HG02885 (cell line): ENCODE measurements at regions not wholly inside any gene's neighbourhood (a gene's known extent, or its start where the extent isn't known, plus 50 kb on each side); places are given as distances from the start of the nearest gene placed in this dataset.
"Not testable (repeated sequence)": the region's sequence is repeated elsewhere in the genome, so short reads cannot be mapped to it uniquely, and the experiment has no call there.

ENCODE experiments used
- ATAC-seq: cut with Tn5 transposase; IDR thresholded peaks from one replicate; pipeline ENCODE4 v1.9.1; 2021; ENCODE audit warnings: mild to moderate bottlenecking; ENCODE audit not compliant: unreplicated experiment, poor library complexity

DNA sequence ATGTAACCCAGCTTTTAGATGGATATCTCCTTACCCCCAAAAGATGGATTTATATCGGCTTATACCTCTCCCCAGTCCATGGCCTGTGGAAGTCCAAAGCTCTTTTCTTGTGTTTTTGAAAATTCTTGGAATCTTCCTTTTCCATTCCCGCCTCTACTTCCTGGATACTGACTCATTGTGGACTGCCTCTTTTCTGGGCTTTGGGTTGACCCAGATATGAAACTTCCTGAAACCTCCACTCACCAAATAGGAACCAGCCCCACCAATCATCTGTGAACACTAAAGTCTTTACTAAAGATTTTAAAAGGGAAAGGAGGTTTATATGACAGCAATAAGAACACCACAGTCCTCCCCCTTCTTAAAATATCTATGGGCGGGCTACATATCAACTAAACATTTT lies 163.4 kb upstream of the SYN3 start:
- no peak for ATAC-seq

DNA sequence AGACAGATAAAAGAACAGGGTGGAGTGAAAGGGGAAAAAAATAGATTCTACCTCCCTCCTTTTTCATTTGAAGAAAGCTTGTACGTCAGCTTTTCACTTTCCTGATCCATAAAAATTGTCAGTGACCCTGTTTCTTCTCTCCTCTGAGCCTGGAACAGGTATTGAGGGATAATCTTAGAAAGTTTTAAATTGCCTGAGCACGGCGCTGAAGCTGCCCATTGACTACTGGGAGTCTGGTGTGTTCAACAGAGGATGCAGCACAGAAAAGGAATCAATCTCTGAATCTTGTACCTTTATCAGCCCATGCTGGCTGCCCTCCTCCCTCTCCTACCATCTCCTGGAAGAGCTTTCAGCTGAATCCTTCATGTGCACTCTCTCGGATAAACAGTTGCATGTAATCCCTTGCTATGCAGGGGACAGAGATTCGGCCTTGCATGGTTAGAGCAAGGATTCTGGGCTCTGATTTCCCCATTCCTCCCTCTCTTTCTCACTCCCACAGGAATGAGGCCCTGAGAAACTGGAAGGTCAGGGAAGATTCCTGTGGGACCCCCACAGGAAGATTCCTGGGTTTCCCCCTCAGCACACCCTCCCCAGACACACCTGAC lies 162.4 kb upstream of the SYN3 start:
- ATAC-seq: no peak

DNA sequence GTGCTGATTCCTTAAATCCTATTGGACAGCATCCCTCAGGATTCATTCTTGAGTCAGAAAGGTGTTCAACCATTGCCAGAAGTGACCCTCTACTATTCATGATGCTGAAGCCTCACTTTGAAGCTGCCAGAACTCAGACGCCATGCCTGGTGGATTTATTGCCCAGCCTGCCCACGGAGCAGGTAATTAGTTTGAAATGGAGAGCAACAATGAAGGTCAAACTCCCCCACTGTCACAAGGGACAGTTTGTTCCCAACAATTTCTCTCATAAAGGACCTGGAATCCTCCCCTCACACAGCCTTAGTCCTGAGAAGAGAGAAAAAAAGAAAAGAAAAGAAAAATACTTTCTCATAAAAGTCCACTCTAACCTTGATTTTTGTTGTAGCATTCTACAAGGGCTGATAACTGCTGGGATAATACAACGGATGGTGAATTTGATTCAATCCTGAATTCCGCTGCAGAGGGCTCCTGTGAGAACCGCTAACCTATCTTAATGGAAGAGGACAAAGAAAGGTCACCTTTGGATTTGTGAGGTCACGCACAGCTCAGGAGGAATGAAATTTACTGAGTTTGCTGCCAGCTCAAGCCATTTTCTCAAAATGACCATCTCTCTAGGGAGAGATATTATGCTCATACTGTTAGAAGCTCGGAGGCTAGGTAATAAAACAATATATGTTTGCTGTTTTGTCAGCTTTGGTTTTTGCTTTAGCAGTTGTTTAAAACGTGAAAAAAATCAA lies 161.6 kb upstream of the SYN3 start:
- ATAC-seq: no peak

DNA sequence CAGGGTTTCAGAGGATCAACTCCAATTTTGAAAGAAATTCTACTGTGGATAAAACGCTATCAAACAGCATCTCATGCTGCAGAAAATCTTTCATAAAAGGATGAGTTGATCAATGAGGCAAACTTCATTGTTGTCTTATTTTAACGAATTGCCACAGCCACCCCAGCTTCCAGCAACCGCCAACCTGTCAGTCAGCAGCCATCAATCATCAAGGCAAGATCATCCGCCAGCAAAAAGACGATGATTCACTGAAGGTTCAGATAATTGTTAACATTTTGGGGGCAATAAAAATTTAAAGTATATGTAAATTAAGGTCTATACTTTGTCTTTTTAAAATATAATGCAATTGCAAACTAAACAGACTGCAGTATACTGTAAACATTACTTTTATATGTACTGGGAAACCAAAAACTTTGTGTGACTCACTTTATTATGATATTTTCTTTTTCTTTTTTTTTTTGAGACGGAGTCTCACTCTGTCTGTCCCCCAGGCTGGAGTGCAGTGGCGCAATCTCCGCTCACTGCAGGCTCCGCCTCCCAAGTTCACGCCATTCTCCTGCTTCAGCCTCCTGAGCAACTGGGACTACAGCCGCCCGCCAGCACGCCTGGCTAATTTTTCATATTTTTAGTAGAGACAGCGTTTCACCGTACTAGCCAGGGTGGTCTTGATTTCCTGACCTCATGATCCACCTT lies 155.3 kb upstream of the SYN3 start:
- ATAC-seq: no peak

DNA sequence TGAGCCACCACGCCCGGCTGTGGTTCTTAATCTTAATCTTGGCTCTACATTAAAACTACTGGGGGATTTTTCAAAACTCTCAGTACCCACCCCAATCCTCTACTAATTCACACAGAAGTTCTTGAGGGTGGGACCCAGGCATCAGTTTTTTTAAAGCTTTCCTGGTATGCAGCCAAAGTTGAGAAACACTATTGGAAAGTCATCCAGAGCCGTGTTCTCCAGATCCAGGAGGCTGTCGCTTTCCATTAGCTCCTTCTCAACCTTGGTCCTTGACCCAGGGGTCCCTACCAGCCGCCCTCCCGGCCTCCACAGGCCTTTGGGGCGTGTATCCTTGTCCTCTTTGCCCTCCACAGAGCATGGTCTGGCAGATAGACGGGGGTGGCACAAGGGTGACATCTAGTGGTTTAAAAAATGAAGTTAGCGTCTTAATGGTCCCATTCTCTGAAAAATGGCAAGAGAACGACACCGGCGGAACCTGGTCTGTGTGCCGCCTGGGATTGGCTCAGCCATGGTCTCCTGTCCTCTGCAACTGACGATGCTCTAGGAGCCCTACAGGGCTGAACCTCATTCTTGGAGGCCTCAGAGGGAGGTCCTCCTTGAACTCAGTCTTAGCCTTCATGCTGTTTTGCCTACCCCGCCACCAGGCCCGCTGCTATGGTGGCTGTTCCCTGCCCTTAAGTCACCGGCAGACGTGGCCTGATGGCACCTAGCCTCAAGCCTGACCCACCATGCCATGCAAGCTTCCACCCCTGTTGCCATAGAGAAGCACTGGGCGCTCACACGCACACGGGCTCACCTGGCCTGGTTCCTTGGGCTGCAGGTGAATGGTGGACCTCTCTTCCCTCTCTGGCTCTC lies 152.0 kb upstream of the SYN3 start:
- peak; percentile 57 for ATAC-seq

DNA sequence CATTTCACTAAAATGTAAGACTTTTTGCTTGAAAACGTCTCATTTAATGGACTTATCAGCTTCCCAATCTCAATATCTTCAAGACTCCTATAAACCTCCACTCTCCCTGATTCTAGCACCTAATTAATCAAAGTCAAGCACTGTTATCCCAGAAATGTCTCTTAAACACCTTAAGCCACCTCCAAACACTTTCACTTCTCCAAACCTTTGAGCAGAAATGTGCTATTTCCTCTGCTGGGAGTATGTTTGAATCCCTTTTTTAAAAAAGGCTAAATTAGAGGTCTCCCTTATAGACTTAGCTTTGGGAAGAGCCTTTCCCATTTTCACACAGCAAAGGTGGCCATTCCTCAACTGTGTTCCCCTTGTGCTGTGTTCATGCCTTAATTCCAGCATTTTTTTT lies 146.2 kb upstream of the SYN3 start:
- ATAC-seq: no peak

DNA sequence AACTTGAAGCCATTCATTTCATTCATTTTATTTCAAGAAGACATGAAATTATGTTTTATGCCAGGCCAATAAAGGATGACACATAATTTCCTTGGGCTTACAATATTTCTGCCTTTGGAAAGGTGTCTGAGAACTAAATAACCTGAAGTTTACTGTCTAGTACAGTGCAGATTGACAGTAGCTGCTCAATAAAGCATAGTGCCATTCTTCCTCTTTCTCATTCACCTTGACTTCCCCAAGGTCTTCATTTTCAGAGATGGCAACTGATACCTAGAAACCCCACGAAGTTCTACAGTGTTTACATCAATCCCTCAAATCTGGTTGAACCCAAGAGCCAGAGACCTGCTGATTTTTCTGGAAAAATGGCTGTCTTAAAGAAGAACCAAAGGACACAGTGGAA lies 144.3 kb upstream of the SYN3 start:
- no peak for ATAC-seq

DNA sequence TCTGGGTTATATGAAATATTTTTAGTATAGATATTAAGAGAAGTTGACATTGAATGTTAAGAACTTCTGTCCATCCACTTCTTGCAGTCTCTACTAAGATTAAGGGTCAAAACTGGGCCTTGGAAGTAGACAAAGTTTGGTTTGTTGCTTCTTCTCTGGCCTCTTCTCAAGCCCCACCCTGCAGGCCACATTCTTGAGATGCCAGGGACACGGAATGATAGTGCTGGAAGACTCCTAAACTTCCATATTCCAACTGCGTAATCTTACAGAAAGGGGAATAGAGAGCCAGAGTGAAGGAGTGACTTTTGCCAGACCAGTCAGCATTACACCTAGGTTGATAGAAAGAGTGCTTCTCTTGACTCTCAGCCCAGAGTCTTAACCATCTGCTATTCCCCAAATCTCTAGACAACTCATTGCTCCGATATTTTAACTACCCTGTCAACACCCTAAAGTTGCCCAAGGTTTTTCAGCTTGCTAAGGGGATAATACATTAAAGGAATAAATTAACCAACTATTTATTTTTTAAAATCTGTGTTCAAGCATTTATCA lies 136.4 kb upstream of the SYN3 start:
- no peak for ATAC-seq

DNA sequence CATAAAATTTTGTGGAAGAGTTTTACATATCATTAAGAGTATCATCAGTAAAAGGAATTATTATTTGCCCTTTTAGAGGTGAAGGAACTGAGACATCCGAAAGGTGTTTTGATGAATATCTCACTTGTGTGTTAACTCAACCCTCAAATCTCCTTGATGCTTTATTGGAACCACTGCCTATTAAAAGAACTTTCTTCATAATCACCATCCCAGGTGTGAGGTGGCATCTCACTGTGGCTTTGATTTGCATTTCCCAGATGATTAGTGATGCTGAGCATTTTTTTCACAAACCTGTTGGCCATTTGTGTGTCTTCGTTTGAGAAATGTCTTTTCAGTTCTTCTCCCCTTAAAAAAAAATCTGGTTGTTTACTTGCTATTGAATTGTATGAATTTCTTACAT lies 134.0 kb upstream of the SYN3 start:
- no peak for ATAC-seq

DNA sequence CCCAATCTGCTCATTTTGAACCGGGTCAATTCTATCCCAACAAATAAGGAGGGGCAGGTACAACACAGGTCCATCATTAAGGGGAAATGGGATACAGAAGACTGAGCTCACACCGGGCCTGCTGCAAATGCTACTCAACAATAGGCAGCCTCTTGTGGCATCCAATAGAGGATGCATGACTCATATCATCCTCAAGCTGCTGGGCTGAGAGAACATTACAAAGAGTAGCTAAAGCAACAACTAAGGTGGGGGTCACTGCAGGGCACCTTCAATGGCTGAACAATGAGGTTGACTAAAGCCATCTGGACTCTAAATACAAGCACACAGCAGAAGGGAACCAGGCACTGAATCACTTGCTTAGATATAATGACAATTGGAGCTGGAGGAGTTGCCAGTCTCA lies 130.1 kb upstream of the SYN3 start:
- ATAC-seq: no peak

DNA sequence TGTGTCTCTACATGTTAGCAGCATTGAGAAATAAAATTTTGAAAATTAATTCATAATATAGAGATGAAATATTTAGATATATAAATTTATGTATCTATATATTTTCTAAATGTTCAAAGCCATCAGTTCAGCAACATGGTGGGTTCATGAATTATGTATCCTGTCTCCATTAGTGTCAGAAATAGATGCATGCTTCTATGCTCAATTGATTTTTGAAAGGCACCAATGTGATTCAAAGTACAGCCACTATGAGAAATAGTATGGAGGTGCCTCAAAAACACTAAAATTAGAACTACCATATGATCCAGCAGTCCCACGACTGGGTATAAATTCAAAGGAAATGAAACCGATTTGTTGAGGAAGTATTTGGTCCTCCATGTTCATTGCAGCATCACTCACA lies 128.6 kb upstream of the SYN3 start:
- ATAC-seq: no peak

DNA sequence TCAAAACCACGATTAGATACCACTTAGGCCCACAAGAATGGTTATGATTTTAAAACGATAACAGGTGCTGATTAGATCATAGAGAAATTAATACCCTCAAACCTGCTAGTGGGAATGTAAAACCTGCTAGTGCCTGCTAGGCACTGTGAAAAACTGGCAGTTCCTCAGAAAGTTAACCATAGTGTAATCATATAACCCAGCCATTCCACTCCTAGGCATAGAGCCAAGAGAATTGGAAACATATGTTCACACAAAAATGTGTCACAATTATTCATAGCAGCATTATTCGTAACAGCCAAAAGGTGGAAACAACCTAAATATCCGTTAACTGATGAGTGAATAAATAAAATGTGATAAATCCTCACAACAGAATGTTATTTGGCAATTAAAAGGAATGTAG lies 122.2 kb upstream of the SYN3 start:
- no peak for ATAC-seq

DNA sequence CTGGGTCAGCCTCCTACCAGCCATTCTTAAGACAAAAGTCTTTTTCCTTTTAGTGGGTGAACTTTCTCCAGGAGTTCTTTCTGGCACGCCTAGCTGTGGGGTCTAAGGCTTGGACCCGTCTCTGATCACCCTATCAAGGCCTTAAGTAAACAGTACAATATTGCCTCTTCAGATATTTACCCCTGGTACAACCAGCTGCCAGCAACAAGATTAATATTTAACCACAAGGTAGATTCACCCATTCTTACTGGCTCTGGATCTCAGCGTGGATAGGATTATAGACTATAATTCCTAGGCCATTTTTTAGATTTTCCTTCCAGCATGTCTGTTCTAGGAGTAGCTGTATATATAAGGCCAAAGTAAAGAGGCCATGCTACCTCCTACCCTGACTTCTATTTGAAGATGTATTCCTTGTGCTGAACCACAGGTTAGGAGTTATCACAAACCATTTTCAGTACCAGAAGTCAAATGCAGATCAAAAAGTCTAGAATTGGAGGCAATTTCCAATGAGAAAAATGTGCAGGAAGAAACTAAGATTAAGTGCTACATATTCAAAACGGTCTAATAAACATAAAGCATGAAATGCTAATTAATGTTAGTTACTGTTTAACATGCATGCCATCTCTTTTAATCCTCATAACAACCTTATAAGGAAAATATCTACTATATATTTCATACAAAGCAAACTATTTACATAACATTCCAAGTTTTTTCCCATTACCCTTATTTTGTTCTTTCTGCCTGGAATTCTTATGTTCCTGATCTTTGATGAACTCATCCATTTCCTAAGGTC lies 110.0 kb upstream of the SYN3 start:
- ATAC-seq: no peak

DNA sequence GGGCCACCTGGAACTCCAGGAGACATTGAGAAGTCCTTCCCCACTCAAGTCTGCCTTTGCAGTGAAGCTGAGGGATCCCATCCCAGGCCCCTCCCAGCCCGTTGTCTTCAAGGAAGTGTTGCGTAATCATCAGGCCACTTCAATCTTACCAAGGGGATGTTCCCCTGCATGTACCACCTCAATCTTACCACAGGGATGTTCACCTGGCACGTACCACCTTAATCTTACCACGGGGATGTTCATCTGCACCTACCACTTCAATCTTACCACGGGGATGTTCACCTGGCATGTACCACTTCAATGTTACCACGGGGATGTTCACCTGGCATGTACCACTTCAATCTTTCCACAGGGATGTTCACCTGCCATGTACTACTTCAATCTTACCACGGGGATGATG lies 108.0 kb upstream of the SYN3 start:
- no peak for ATAC-seq

DNA sequence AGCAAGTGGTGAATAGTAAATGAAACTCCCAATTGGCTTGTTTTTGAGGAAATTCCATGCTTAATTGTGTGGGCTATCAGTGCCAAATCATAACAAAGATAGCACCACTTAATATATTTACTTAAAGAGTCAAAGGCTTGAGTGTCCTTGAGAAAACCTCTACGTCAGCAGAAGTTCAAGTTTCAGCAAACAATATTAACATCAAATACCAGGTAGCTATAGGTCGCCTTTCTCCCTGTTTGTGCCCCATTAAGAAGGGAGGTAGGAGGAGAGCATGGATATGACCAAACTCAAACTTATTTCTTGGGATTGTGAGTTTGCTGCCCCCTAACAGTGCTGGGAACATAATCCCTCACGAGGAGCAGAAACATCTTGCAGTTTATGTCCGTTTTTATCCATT lies 105.6 kb upstream of the SYN3 start:
- ATAC-seq: no peak

DNA sequence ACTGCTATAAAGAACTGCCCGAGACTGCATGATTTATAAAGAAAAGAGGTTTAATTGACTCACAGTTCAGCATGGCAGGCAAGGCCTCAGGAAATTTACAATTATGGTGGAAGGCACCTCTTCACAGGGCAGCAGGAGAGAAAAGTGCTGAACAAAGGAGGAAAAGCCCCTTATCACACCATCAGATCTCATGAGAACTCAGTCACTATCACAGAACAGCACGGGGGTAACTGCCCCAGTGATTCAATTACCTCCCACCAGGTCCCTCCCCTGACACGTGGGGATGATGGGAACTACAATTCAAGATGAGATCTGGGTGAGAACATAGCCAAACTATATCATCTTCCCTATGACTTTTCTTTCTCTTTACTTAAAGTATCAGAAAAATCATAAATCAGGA lies 104.0 kb upstream of the SYN3 start:
- no peak for ATAC-seq

DNA sequence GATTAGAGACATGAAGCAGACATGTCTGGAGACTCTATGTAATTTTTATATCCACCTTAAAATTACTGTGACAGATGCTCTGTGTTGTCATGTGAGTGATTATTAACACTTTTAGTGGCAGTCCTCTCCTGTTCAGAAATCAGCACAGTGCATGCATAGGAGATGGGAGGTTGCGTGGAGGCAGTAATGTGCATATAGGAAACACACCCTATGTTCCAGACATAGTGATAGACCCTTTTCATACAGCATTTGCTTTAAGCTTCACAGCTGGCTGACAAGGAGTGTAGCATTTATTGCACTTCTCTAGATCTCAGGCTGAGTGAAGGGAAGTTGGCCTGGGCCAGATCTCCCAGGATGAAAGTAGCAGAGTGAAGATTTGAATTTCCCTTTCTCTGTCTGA lies 102.3 kb upstream of the SYN3 start:
- no peak for ATAC-seq

DNA sequence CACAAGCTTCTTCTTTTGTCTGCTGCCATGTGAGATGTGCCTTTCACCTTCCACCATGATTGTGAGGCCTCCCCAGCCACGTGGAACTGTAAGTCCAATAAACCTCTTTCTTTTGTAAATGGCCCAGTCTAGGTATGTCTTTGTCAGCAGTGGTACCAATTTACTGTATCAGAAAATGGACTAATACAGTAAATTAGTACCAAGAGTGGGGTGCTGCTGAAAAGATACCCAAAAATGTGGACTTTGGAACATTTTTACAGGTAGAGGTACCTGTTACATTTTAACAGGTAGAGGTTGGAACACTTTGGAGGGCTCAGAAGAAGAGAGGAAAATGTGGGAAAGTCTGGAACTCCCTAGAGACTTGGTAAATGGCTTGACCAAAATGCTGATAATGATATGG lies 96.8 kb upstream of the SYN3 start:
- ATAC-seq: not testable (repeated sequence)

DNA sequence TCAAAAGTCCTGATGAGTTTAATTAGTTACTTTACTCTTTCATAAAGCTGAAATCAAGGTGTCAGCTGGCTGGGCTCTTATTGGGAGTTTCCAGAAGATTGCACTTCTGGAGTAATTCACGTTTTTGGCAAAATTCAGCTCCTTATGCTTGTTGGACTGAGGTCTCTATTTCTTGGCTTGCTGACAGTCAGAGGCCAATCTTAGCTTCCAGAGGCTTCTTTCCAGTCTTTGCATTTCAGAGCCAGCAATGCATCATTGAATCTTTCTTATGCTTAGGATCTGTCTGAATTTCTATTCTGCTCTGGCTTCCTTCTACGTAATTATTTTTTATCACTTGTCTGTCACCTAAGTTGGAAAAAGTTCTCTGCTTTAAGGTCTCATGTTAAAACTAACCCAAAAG lies 91.4 kb upstream of the SYN3 start:
- no peak for ATAC-seq

DNA sequence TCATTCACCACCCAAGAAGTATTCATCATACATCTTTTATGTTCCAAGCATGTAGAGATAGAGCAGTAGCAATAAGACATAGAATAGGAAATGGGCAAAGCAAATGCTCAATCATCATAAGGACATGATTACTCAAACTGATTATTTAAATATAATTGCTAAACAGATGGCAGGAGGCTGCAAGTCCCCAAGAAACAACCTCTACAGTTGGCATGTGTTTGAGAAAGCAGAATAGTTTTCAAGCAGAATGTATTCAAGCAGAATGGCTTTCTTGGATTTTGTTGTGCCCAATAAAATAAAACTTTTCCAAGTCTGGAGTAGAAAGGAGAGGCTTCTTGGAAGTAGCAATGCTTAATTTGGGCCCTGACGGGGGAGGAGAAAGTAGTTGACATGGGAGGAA lies 86.5 kb upstream of the SYN3 start:
- ATAC-seq: no peak
